ENCODE measurements at regions not wholly inside any gene's neighbourhood (a gene's known extent, or its start where the extent isn't known, plus 50 kb on each side); places are given as distances from the start of the nearest gene placed in this dataset.

DNA sequence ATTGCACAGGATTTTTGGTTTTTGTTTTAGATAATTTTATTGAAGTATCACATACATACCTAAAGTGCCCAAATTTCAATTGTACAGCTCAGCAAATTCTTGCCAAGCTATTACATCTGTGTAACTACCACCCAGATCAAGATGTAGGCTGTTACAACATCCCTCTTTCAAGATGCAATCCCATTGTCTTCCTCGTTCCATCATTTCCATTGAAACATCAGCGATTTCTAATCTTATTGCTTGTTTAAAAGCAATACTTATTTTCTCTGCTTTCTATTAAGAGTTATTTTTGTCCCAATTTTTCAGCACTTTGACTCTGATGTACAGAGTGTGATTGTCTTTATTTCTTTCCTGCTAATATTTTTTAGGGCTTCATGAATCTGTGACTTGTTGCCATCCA, 372.8 kb upstream of the SHH start:
- no peak for DNase-seq
- Mint-ChIP-seq H3K36me3 (ENCODE audit: insufficient read depth, unreplicated experiment) (no peaks in the 10 kb centered on the region), H3K4me3 (ENCODE audit: low read depth, unreplicated experiment) (no peak overlapping the region), H3K4me1 (ENCODE audit: low read depth, unreplicated experiment) (no peaks in the 10 kb centered on the region), H3K9me3 (ENCODE audit: low read depth, unreplicated experiment) (peaks cover 10% of the 10 kb centered on the region), H3K27me3 (ENCODE audit: unreplicated experiment) (peaks cover 34% of the 10 kb centered on the region), H3K27ac (ENCODE audit: unreplicated experiment) (no peak overlapping the region)
- TF ChIP-seq, protein P1, sequence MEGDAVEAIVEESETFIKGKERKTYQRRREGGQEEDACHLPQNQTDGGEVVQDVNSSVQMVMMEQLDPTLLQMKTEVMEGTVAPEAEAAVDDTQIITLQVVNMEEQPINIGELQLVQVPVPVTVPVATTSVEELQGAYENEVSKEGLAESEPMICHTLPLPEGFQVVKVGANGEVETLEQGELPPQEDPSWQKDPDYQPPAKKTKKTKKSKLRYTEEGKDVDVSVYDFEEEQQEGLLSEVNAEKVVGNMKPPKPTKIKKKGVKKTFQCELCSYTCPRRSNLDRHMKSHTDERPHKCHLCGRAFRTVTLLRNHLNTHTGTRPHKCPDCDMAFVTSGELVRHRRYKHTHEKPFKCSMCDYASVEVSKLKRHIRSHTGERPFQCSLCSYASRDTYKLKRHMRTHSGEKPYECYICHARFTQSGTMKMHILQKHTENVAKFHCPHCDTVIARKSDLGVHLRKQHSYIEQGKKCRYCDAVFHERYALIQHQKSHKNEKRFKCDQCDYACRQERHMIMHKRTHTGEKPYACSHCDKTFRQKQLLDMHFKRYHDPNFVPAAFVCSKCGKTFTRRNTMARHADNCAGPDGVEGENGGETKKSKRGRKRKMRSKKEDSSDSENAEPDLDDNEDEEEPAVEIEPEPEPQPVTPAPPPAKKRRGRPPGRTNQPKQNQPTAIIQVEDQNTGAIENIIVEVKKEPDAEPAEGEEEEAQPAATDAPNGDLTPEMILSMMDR (IDR thresholded peaks at IDR 0.05; ENCODE audit: unreplicated experiment) = no peak
- CTCF ChIA-PET = no interaction called here
- intact Hi-C loops (cut with micrococcal nuclease; ENCODE audit: unreplicated experiment) = no loop called here
- no TSS peak for BruUV-seq (replicated peaks)

GRCh38 chr7:156184164-156184563, 371.9 kb upstream of the SHH start:
- BruUV-seq (replicated peaks) = no TSS peak
- CTCF ChIA-PET = no interaction called here
- no peak for DNase-seq
- Mint-ChIP-seq H3K4me1 (ENCODE audit: low read depth, unreplicated experiment) (no peaks in the 10 kb centered on the region), H3K4me3 (ENCODE audit: low read depth, unreplicated experiment) (no peak overlapping the region), H3K36me3 (ENCODE audit: insufficient read depth, unreplicated experiment) (no peaks in the 10 kb centered on the region), H3K27me3 (ENCODE audit: unreplicated experiment) (peaks cover 39% of the 10 kb centered on the region), H3K9me3 (ENCODE audit: low read depth, unreplicated experiment) (peaks cover 10% of the 10 kb centered on the region), H3K27ac (ENCODE audit: unreplicated experiment) (no peak overlapping the region)
- TF ChIP-seq, protein P1 (IDR thresholded peaks at IDR 0.05; ENCODE audit: unreplicated experiment) = no peak
- intact Hi-C loops (cut with micrococcal nuclease; ENCODE audit: unreplicated experiment) = no loop called here

- intact Hi-C loops (cut with micrococcal nuclease; ENCODE audit: unreplicated experiment) = no loop called here
- CTCF ChIA-PET = no interaction called here
- Mint-ChIP-seq H3K27ac (ENCODE audit: unreplicated experiment) (no peak overlapping the region), H3K4me3 (ENCODE audit: low read depth, unreplicated experiment) (no peak overlapping the region), H3K27me3 (ENCODE audit: unreplicated experiment) (peaks cover 40% of the 10 kb centered on the region), H3K9me3 (ENCODE audit: low read depth, unreplicated experiment) (peaks cover 6% of the 10 kb centered on the region), H3K36me3 (ENCODE audit: insufficient read depth, unreplicated experiment) (no peaks in the 10 kb centered on the region), H3K4me1 (ENCODE audit: low read depth, unreplicated experiment) (no peaks in the 10 kb centered on the region)
- no peak for DNase-seq
- TF ChIP-seq, protein P1 (IDR thresholded peaks at IDR 0.05; ENCODE audit: unreplicated experiment) = no peak
- no TSS peak for BruUV-seq (replicated peaks)
Observed at GRCh38 chr7:156180451-156181229, 368.4 kb upstream of the SHH start.

DNA sequence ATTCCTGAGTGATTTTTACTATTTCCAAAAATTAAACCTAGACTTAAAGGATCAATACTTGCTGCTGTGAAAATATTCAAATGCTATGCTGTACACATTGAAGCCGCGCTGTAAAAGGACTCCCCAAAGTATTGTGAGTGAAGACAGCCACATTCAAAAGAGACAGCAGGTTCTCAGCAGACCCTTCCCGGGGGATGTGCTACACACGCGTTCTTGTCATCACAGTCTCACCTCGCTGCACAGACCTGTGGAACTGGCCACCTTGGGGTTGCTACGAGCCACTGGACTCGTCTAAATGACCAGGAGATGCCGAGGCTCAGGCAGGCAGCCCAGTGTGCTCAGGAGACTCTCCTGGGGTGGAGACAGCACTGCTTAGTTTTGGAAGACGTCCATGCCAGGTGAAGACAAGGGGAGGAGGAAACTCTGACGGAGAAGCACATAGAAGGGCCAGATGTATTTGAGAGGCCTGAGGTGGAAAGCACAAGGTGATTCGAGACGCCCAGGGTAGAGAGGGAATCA, 367.7 kb upstream of the SHH start:
- Mint-ChIP-seq H3K27me3 (ENCODE audit: unreplicated experiment) (peaks cover 33% of the 10 kb centered on the region), H3K4me3 (ENCODE audit: low read depth, unreplicated experiment) (no peak overlapping the region), H3K27ac (ENCODE audit: unreplicated experiment) (no peak overlapping the region), H3K36me3 (ENCODE audit: insufficient read depth, unreplicated experiment) (no peaks in the 10 kb centered on the region), H3K9me3 (ENCODE audit: low read depth, unreplicated experiment) (no peaks in the 10 kb centered on the region), H3K4me1 (ENCODE audit: low read depth, unreplicated experiment) (no peaks in the 10 kb centered on the region)
- CTCF ChIA-PET = no interaction called here
- intact Hi-C loops (cut with micrococcal nuclease; ENCODE audit: unreplicated experiment) = no loop called here
- TF ChIP-seq, protein P1 (IDR thresholded peaks at IDR 0.05; ENCODE audit: unreplicated experiment) = no peak
- no TSS peak for BruUV-seq (replicated peaks)
- DNase-seq = no peak
